Mucosa of stomach (tissue), 1 donor: ENCODE measurements at regions not wholly inside any gene's neighbourhood (a gene's known extent, or its start where the extent isn't known, plus 50 kb on each side); places are given as distances from the start of the nearest gene placed in this dataset.

Experiments used
- H3K27me3 ChIP-seq: one replicate; pipeline ENCODE4 v1.7.0; 2013; ENCODE audit warnings: mild to moderate bottlenecking, low read length; ENCODE audit not compliant: control insufficient read depth, insufficient read depth
- H3K36me3 ChIP-seq: one replicate; pipeline ENCODE4 v1.7.0; 2013; ENCODE audit warnings: low read length; ENCODE audit not compliant: control insufficient read depth, insufficient read depth
- H3K4me1 ChIP-seq: one replicate; pipeline ENCODE4 v1.7.0; 2013; ENCODE audit warnings: mild to moderate bottlenecking, low read length; ENCODE audit not compliant: control insufficient read depth, insufficient read depth
- H3K4me3 ChIP-seq: one replicate; pipeline ENCODE4 v1.7.0; 2013; ENCODE audit warnings: low read length
- H3K9ac ChIP-seq: one replicate; pipeline ENCODE4 v1.7.0; 2013; ENCODE audit warnings: mild to moderate bottlenecking, low read length, moderate library complexity
- H3K9me3 ChIP-seq: one replicate; pipeline ENCODE4 v1.7.0; 2013; ENCODE audit warnings: mild to moderate bottlenecking, low read length, moderate library complexity; ENCODE audit not compliant: control insufficient read depth
- donor health status: Pancreatic carcinoma.

DNA sequence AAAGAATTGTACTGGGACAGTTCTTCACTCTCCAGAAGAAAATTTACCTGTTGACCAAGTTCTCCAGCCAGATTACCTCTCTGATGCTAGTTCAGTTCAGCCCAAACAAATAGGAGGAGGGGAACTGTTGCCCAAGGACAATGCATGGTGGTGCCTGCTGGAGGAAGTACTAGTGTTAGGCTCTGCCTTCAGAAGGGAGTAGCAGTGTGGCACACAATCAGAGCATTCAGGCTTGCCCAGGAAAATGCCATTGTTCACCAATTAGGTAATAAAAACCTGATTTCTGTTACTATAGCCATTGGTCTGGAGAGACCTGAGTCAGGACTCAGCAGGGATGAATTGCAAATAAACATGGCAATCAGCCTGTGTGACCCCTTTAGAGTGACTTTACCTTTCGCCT is 720.8 kb upstream of the ZNF608 start:
- H3K4me3 ChIP-seq, result no peak overlapping the region
- no peaks in the 10 kb centered on the region for H3K4me1 ChIP-seq

DNA sequence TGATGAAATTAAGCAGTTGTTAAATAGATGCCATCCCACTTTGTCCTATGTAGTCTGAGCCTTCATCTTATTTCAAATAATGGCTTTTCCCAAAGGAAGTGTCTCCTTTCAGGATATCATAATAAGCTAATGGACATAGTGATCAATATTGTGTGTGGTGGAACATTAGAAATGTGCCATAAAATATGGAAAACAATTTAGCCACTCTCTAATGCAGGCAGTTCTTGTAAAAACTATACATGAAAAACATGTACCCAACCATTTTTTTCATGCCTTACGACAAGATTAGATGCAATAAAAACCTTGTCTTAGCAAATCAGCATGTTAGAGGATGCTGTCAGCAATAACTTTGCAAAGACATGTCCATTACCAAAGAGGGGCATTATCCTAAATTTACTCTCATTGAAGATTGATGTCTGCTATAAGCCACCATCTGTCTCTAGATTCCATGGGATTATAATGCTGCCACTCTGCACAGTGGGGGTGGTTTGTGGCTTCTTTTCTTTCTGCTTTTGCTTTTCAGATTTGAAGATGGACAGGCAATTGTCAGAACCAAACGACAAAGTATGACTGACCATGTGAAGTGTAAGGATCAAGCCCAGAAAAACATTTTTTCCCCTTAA is 724.0 kb upstream of the ZNF608 start:
- Histone ChIP-seq H3K36me3 (no peaks in the 10 kb centered on the region), H3K27me3 (no peaks in the 10 kb centered on the region), H3K9ac (no peak overlapping the region), H3K4me1 (no peaks in the 10 kb centered on the region), H3K9me3 (no peaks in the 10 kb centered on the region), H3K4me3 (no peak overlapping the region)

More for the DNA sequence above, 720.8 kb upstream of the ZNF608 start:
- Histone ChIP-seq H3K9me3 (no peaks in the 10 kb centered on the region), H3K9ac (no peak overlapping the region), H3K27me3 (no peaks in the 10 kb centered on the region), H3K36me3 (no peaks in the 10 kb centered on the region)

DNA sequence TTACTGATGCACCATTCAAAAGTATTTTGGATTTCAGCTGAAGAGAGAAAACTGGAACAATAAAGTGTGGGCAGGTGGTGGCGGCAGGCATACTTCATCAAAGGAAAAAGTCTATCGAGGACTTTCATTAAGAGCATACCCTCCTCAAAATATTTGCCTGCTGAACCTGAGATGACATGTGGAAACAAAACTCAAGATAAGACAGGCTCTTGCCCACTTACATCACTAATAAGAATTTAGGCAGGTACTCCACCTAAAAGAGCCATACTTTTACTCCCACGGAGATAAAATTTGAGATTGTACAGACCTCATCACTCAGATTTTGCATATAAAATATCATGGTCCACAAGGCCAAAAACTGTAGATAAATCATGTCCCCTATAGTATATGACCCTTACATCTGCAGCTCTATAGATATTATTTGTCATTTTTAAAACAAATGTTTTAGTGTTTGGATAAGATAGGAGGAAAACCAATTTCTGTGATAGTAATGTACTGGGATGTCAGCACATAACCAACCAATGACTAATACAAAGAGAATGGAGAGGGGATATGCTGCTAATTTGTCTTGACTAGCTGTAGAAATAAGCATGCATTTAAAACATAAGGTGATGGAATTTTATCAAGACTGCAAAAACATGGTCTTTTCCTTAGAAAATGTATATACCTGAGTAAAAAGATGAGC is 730.6 kb upstream of the ZNF608 start:
- no peaks in the 10 kb centered on the region for H3K36me3 ChIP-seq
- H3K4me1 ChIP-seq, result peaks cover 9% of the 10 kb centered on the region
- no peak overlapping the region for H3K4me3 ChIP-seq
- no peaks in the 10 kb centered on the region for H3K9me3 ChIP-seq
- no peaks in the 10 kb centered on the region for H3K27me3 ChIP-seq
- H3K9ac ChIP-seq, result no peak overlapping the region

DNA sequence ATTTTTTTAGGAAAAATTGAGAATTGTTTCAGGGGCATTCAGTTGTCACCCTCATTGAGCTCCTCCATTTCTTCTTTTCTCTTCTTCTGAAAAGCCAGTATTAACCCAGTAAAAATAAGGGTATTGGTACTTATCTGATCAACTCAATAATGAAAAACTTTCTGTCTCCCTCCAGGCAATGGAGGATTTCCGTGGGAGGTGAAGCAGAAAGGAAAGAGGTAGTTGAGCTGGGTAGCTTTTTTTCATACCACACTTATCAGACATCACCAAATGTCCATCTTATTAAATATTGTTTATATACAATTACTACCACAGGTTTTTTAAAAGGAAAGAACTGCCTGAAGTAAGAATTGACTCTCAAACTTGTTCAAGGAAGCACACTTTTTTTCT is 731.1 kb upstream of the ZNF608 start:
- Histone ChIP-seq H3K27me3 (no peaks in the 10 kb centered on the region), H3K9ac (no peak overlapping the region), H3K4me1 (peaks cover 9% of the 10 kb centered on the region), H3K9me3 (no peaks in the 10 kb centered on the region), H3K36me3 (no peaks in the 10 kb centered on the region), H3K4me3 (no peak overlapping the region)

DNA sequence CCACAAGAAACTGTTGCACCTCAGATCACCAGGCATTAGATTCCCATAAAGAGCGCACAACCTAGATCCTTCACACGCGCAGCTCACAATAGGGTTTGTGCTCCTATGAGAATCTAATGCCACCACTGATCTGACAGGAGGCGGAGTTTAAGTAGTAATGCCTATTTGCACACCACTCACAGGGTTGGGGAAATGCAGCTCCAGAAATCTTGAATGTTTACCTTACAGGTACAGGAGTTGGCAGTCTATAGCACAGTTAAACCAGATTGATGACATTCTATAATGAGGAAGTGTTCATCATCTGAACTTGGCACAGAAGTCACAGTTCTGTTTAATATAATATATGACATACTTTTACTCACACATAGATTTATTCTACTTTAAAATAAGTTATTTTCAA is 732.2 kb upstream of the ZNF608 start:
- Histone ChIP-seq H3K9ac (no peak overlapping the region), H3K4me1 (peaks cover 9% of the 10 kb centered on the region), H3K27me3 (no peaks in the 10 kb centered on the region), H3K4me3 (no peak overlapping the region), H3K9me3 (no peaks in the 10 kb centered on the region), H3K36me3 (no peaks in the 10 kb centered on the region)

DNA sequence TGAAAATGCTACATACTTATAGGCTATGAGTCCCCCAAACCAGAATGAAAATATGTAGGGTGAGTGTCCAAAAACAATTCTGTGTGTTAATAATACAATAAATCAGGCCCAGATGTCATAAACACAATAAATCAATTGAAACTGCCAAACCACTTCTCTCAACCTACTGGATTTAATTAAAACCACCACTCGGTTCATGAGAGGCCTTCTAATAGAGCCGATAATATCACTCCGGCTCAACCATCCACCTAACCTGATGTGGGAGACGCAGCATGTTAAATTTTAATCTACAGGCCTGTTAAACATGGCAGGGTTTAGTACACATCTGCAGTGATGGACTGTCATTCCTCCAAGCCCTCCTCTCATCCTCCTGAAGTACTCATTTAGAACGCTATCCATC is 734.5 kb upstream of the ZNF608 start:
- Histone ChIP-seq H3K4me1 (peaks cover 30% of the 10 kb centered on the region), H3K9ac (no peak overlapping the region), H3K36me3 (no peaks in the 10 kb centered on the region)

DNA sequence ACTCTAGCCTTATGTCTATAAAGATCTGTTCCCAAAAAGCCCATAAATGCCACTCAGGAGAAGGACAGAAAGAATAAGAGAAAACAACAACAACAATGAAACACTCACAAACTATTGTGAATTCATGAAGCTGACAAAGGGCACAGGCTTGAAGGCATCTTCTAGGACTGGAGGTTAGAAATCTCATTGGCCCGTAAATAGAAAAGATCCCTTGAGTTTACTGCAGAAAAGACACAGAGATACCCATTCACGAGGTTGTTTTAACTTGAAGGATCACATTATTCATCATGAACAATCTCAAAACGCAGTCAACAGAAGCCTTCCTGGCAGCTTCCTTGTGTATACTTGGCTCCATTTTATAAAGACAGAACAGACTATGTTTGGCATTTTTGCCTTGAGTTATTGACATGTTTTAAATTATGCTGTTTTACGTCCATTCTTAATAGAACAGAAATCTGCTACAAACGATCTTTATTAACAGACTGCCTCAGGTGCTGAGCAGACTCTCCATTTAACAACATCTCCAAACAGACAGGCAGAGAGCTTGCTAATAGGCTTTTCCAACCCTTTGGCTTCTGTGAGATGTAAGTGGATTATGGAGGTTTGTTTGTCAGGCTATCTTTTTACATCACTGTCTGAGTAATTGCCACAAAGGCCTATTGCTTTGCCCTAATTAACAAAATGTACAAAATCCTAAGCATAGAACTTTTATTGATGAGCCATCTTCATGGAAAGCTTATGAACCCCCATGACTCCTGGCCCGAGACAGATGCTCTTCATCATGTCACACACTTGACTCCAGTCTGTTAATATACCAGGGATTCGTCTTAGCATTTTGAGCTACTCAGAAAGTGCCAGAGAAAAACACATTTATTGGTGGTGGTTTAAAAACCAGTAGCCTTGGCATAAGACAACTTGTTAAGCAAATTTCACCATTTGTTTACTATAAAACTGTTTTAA is 735.3 kb upstream of the ZNF608 start:
- no peak overlapping the region for H3K4me3 ChIP-seq
- H3K4me1 ChIP-seq, result peaks cover 36% of the 10 kb centered on the region
- H3K36me3 ChIP-seq, result no peaks in the 10 kb centered on the region
- peaks cover 2% of the 10 kb centered on the region for H3K9me3 ChIP-seq
- H3K9ac ChIP-seq, result no peak overlapping the region
- H3K27me3 ChIP-seq, result no peaks in the 10 kb centered on the region

More for the DNA sequence above, 734.5 kb upstream of the ZNF608 start:
- Histone ChIP-seq H3K9me3 (no peaks in the 10 kb centered on the region), H3K4me3 (no peak overlapping the region), H3K27me3 (no peaks in the 10 kb centered on the region)

DNA sequence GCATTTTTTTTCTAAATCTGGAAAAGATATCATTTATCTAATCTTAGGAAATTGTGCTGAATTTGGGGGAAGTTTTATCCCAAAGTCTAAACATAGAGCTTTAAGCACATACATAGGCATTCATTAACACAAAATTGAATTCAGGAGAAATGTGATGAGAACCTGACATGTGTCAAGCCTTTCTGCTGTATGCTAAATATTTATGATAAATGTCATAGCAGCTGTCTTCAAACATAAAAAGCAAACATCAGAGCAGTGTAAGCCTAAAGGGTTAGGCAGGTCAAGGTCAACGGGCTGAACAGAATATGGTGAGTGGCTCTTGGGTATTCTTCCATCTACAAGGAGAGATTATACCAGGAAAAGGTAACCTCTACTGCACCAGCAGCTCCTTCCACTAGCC is 737.2 kb upstream of the ZNF608 start:
- peaks cover 6% of the 10 kb centered on the region for H3K9me3 ChIP-seq
- H3K27me3 ChIP-seq, result no peaks in the 10 kb centered on the region
- H3K36me3 ChIP-seq, result no peaks in the 10 kb centered on the region
- H3K4me3 ChIP-seq, result no peak overlapping the region
- no peak overlapping the region for H3K9ac ChIP-seq
- peaks cover 35% of the 10 kb centered on the region for H3K4me1 ChIP-seq

DNA sequence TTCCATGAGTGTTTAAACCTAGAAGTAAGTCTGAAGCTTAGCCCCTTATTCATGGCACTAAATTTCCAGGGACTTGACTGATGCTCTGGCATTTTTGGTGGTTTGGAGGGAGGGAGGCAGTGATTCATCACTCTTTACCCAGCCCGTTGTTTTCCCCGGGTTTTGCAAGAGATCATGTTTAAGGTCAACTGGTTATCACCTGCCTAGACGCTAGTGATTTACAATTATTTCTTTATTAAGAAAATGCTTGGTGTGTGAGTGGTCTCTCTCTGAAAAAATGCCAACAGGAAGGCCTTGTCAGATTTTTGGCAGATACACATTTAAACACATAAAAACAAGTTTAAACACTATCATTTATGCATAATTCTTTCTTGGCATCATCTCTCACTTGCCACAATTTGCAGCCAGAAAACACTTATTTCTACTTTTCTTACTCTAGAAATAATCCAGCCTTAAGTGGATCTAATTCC is 737.9 kb upstream of the ZNF608 start:
- Histone ChIP-seq H3K4me3 (peak overlapping the region; percentile 28), H3K9ac (peak overlapping the region; percentile 30), H3K27me3 (no peaks in the 10 kb centered on the region)

DNA sequence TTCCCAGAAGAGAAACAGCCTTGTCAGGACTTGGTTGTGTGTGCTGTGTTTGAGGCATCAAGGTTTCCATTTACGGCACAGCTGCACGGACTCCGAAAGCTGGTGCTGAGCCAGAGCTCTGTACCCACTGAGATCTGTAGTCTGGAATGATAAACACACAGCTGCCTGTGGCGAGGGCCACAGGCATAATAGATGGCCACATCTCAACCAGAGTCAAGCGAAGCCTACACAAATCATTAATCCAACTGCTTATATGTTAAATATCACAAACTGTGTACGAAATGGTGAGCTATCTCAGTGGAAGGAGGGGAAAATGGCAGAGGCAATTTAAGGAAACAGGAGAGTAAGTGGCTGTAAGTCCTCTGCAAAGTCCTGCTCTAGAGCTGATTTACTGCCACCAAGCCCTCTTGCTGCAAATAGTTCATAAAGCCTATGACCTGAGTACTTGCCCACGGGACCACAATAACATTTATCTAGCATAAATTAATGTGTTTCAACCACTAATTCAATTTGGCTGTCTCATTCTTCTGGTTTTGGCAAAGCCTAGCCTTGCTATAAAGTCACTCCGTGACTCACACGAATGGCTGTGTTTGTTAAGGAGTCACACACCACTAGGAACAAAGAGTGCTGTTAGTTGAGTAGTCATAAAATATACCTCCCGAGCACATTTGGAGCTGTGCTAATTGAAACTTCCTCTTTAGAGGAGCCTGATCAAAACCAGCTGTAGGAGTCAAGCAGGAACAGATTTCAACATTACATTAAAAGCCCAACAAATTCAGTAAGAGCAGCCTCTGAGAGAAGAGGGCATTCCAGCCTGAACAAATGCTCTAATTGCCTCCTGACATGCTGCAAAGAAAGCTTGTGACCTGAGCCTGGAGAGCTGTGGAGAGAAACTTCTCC is 738.6 kb upstream of the ZNF608 start:
- peak overlapping the region; percentile 42 for H3K9ac ChIP-seq

More for the DNA sequence above, 737.9 kb upstream of the ZNF608 start:
- H3K36me3 ChIP-seq, result no peaks in the 10 kb centered on the region
- peaks cover 6% of the 10 kb centered on the region for H3K9me3 ChIP-seq
- peaks cover 35% of the 10 kb centered on the region for H3K4me1 ChIP-seq

DNA sequence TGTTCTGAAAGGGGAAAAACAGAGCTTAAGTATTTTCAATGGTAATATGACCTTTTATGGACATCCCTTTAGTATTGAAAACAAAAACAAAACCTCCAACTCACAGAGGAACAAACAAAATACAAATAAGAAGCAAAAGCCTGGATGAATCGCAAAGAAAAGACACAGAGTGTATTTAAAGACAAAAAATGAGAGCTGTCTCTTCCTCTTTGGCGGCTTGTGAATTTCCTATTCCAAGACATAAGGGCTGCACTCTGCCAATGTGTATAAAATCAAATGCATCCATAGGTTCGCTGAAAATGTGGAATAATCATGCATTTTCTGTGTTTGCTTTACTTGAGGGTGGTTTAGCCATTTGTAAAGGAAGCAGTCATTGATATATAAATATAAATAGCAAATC is 739.3 kb upstream of the ZNF608 start:
- Histone ChIP-seq H3K27me3 (no peaks in the 10 kb centered on the region), H3K4me1 (peaks cover 35% of the 10 kb centered on the region), H3K4me3 (no peak overlapping the region), H3K9me3 (peaks cover 6% of the 10 kb centered on the region), H3K36me3 (no peaks in the 10 kb centered on the region), H3K9ac (peak overlapping the region; percentile 42)

More for the DNA sequence above, 738.6 kb upstream of the ZNF608 start:
- H3K4me3 ChIP-seq, result peak overlapping the region; percentile 28
- no peaks in the 10 kb centered on the region for H3K36me3 ChIP-seq
- peaks cover 35% of the 10 kb centered on the region for H3K4me1 ChIP-seq
- peaks cover 6% of the 10 kb centered on the region for H3K9me3 ChIP-seq
- H3K27me3 ChIP-seq, result no peaks in the 10 kb centered on the region
